ENCODE measurements at regions not wholly inside any gene's neighbourhood (a gene's known extent, or its start where the extent isn't known, plus 50 kb on each side); places are given as distances from the start of the nearest gene placed in this dataset.

- no peaks in the 10 kb centered on the region for H3K9me3 ChIP-seq (ENCODE audit: control insufficient read depth, insufficient read depth, low read length)
- no peaks in the 10 kb centered on the region for H3K4me1 ChIP-seq (ENCODE audit: control insufficient read depth, insufficient read depth, low read length)
- no peak for DNase-seq (ENCODE audit: low read depth, low spot score)
Measured at GRCh38 chr2:14952400-14952963, 320.0 kb downstream of the LRATD1 start.

GRCh38 chr2:14960686-14961324 is 328.3 kb downstream of the LRATD1 start:
- H3K4me3 ChIP-seq (ENCODE audit: low read length) = no peak overlapping the region
- no CpG with 5 or more reads among the region's 2 CpGs for WGBS (ENCODE audit: insufficient coverage, insufficient read length)
- no peaks in the 10 kb centered on the region for H3K4me1 ChIP-seq (ENCODE audit: control insufficient read depth, insufficient read depth, low read length)
- H3K27me3 ChIP-seq (ENCODE audit: control insufficient read depth, insufficient read depth, low read length) = no peaks in the 10 kb centered on the region
- no peak for DNase-seq (ENCODE audit: low read depth, low spot score)
- H3K27ac ChIP-seq (ENCODE audit: low read length) = no peak overlapping the region
- no peaks in the 10 kb centered on the region for H3K9me3 ChIP-seq (ENCODE audit: control insufficient read depth, insufficient read depth, low read length)
- H3K36me3 ChIP-seq (ENCODE audit: control insufficient read depth, insufficient read depth, low read length) = no peaks in the 10 kb centered on the region

More at GRCh38 chr2:14952400-14952963, 320.0 kb downstream of the LRATD1 start:
- Histone ChIP-seq H3K4me3 (ENCODE audit: low read length) (no peak overlapping the region), H3K27ac (ENCODE audit: low read length) (no peak overlapping the region), H3K36me3 (ENCODE audit: control insufficient read depth, insufficient read depth, low read length) (no peaks in the 10 kb centered on the region), H3K27me3 (ENCODE audit: control insufficient read depth, insufficient read depth, low read length) (no peaks in the 10 kb centered on the region)
- WGBS (ENCODE audit: insufficient coverage, insufficient read length) = no CpG with 5 or more reads among the region's 6 CpGs

- WGBS (ENCODE audit: insufficient coverage, insufficient read length) = no CpG with 5 or more reads among the region's 2 CpGs
Measured at GRCh38 chr2:14967729-14968128, 335.2 kb downstream of the LRATD1 start.

GRCh38 chr2:14975381-14975780 is 342.9 kb downstream of the LRATD1 start:
- no CpG with 5 or more reads among the region's 2 CpGs for WGBS (ENCODE audit: insufficient coverage, insufficient read length)
- H3K4me1 ChIP-seq (ENCODE audit: control insufficient read depth, insufficient read depth, low read length) = no peaks in the 10 kb centered on the region
- no peak for DNase-seq (ENCODE audit: low read depth, low spot score)

More at GRCh38 chr2:14967729-14968128, 335.2 kb downstream of the LRATD1 start:
- no peaks in the 10 kb centered on the region for H3K4me1 ChIP-seq (ENCODE audit: control insufficient read depth, insufficient read depth, low read length)
- DNase-seq (ENCODE audit: low read depth, low spot score) = no peak
- no peaks in the 10 kb centered on the region for H3K27me3 ChIP-seq (ENCODE audit: control insufficient read depth, insufficient read depth, low read length)
- H3K36me3 ChIP-seq (ENCODE audit: control insufficient read depth, insufficient read depth, low read length) = no peaks in the 10 kb centered on the region
- no peaks in the 10 kb centered on the region for H3K9me3 ChIP-seq (ENCODE audit: control insufficient read depth, insufficient read depth, low read length)
- H3K4me3 ChIP-seq (ENCODE audit: low read length) = no peak overlapping the region
- H3K27ac ChIP-seq (ENCODE audit: low read length) = no peak overlapping the region

GRCh38 chr2:14977021-14977420 is 344.5 kb downstream of the LRATD1 start:
- DNase-seq (ENCODE audit: low read depth, low spot score) = no peak
- no CpG with 5 or more reads among the region's 1 CpG for WGBS (ENCODE audit: insufficient coverage, insufficient read length)
- H3K4me1 ChIP-seq (ENCODE audit: control insufficient read depth, insufficient read depth, low read length) = no peaks in the 10 kb centered on the region
- H3K4me3 ChIP-seq (ENCODE audit: low read length) = no peak overlapping the region
- no peaks in the 10 kb centered on the region for H3K27me3 ChIP-seq (ENCODE audit: control insufficient read depth, insufficient read depth, low read length)
- H3K27ac ChIP-seq (ENCODE audit: low read length) = no peak overlapping the region
- H3K36me3 ChIP-seq (ENCODE audit: control insufficient read depth, insufficient read depth, low read length) = no peaks in the 10 kb centered on the region
- H3K9me3 ChIP-seq (ENCODE audit: control insufficient read depth, insufficient read depth, low read length) = no peaks in the 10 kb centered on the region

More at GRCh38 chr2:14975381-14975780, 342.9 kb downstream of the LRATD1 start:
- Histone ChIP-seq H3K9me3 (ENCODE audit: control insufficient read depth, insufficient read depth, low read length) (no peaks in the 10 kb centered on the region), H3K27me3 (ENCODE audit: control insufficient read depth, insufficient read depth, low read length) (no peaks in the 10 kb centered on the region), H3K4me3 (ENCODE audit: low read length) (no peak overlapping the region), H3K36me3 (ENCODE audit: control insufficient read depth, insufficient read depth, low read length) (no peaks in the 10 kb centered on the region), H3K27ac (ENCODE audit: low read length) (no peak overlapping the region)

GRCh38 chr2:14978845-14979244 is 346.3 kb downstream of the LRATD1 start:
- 100% methylated on average over 1 of the region's 2 CpGs for WGBS (ENCODE audit: insufficient coverage, insufficient read length)
- H3K9me3 ChIP-seq (ENCODE audit: control insufficient read depth, insufficient read depth, low read length) = no peaks in the 10 kb centered on the region
- no peak overlapping the region for H3K4me3 ChIP-seq (ENCODE audit: low read length)
- no peaks in the 10 kb centered on the region for H3K4me1 ChIP-seq (ENCODE audit: control insufficient read depth, insufficient read depth, low read length)
- H3K27me3 ChIP-seq (ENCODE audit: control insufficient read depth, insufficient read depth, low read length) = no peaks in the 10 kb centered on the region
- no peaks in the 10 kb centered on the region for H3K36me3 ChIP-seq (ENCODE audit: control insufficient read depth, insufficient read depth, low read length)
- no peak for DNase-seq (ENCODE audit: low read depth, low spot score)
- H3K27ac ChIP-seq (ENCODE audit: low read length) = no peak overlapping the region

GRCh38 chr2:14982790-14983189 is 350.3 kb downstream of the LRATD1 start:
- Histone ChIP-seq H3K4me3 (ENCODE audit: low read length) (no peak overlapping the region), H3K36me3 (ENCODE audit: control insufficient read depth, insufficient read depth, low read length) (no peaks in the 10 kb centered on the region), H3K4me1 (ENCODE audit: control insufficient read depth, insufficient read depth, low read length) (no peaks in the 10 kb centered on the region), H3K27ac (ENCODE audit: low read length) (no peak overlapping the region), H3K27me3 (ENCODE audit: control insufficient read depth, insufficient read depth, low read length) (no peaks in the 10 kb centered on the region), H3K9me3 (ENCODE audit: control insufficient read depth, insufficient read depth, low read length) (no peaks in the 10 kb centered on the region)
- DNase-seq (ENCODE audit: low read depth, low spot score) = no peak
- WGBS (ENCODE audit: insufficient coverage, insufficient read length) = no CpG with 5 or more reads among the region's 4 CpGs

GRCh38 chr2:14988600-14988999 is 356.1 kb downstream of the LRATD1 start:
- H3K4me3 ChIP-seq (ENCODE audit: low read length) = no peak overlapping the region
- H3K4me1 ChIP-seq (ENCODE audit: control insufficient read depth, insufficient read depth, low read length) = no peaks in the 10 kb centered on the region
- no peaks in the 10 kb centered on the region for H3K27me3 ChIP-seq (ENCODE audit: control insufficient read depth, insufficient read depth, low read length)
- H3K9me3 ChIP-seq (ENCODE audit: control insufficient read depth, insufficient read depth, low read length) = no peaks in the 10 kb centered on the region
- no peak for DNase-seq (ENCODE audit: low read depth, low spot score)
- no peak overlapping the region for H3K27ac ChIP-seq (ENCODE audit: low read length)
- no peaks in the 10 kb centered on the region for H3K36me3 ChIP-seq (ENCODE audit: control insufficient read depth, insufficient read depth, low read length)

- Histone ChIP-seq H3K4me3 (ENCODE audit: low read length) (no peak overlapping the region), H3K27ac (ENCODE audit: low read length) (no peak overlapping the region), H3K9me3 (ENCODE audit: control insufficient read depth, insufficient read depth, low read length) (no peaks in the 10 kb centered on the region), H3K27me3 (ENCODE audit: control insufficient read depth, insufficient read depth, low read length) (no peaks in the 10 kb centered on the region), H3K36me3 (ENCODE audit: control insufficient read depth, insufficient read depth, low read length) (no peaks in the 10 kb centered on the region), H3K4me1 (ENCODE audit: control insufficient read depth, insufficient read depth, low read length) (no peaks in the 10 kb centered on the region)
- no peak for DNase-seq (ENCODE audit: low read depth, low spot score)
- no CpG with 5 or more reads among the region's 4 CpGs for WGBS (ENCODE audit: insufficient coverage, insufficient read length)
Measured at GRCh38 chr2:14991723-14992122, 359.2 kb downstream of the LRATD1 start.

GRCh38 chr2:14994721-14995120 is 362.2 kb downstream of the LRATD1 start:
- Histone ChIP-seq H3K9me3 (ENCODE audit: control insufficient read depth, insufficient read depth, low read length) (no peaks in the 10 kb centered on the region), H3K27ac (ENCODE audit: low read length) (no peak overlapping the region), H3K4me3 (ENCODE audit: low read length) (no peak overlapping the region), H3K36me3 (ENCODE audit: control insufficient read depth, insufficient read depth, low read length) (no peaks in the 10 kb centered on the region), H3K27me3 (ENCODE audit: control insufficient read depth, insufficient read depth, low read length) (no peaks in the 10 kb centered on the region), H3K4me1 (ENCODE audit: control insufficient read depth, insufficient read depth, low read length) (no peaks in the 10 kb centered on the region)
- DNase-seq (ENCODE audit: low read depth, low spot score) = no peak
- no CpG with 5 or more reads among the region's 4 CpGs for WGBS (ENCODE audit: insufficient coverage, insufficient read length)
